KMS-11 (cell line): ENCODE measurements at regions not wholly inside any gene's neighbourhood (a gene's known extent, or its start where the extent isn't known, plus 50 kb on each side); places are given as distances from the start of the nearest gene placed in this dataset.

Experiments used
- H2AFZ ChIP-seq: fragments of 200-600 bp; sonication (generic); 2 replicates; pipeline ENCODE4 v1.6.1; 2016; ENCODE audit warnings: antibody characterized with exemption, mixed run types, low read depth
- H3K27ac ChIP-seq: fragments of 200-600 bp; sonication (generic); 2 replicates; pipeline ENCODE4 v1.6.1; 2016; ENCODE audit warnings: mild to moderate bottlenecking, mixed run types
- H3K27me3 ChIP-seq: fragments of 200-600 bp; sonication (generic); 2 replicates; pipeline ENCODE4 v1.6.1; 2017; ENCODE audit warnings: mild to moderate bottlenecking, low read depth, mixed run types, moderate library complexity; ENCODE audit not compliant: insufficient read depth
- H3K36me3 ChIP-seq: fragments of 200-600 bp; sonication (generic); 2 replicates; pipeline ENCODE4 v1.6.1; 2017; ENCODE audit warnings: mild to moderate bottlenecking, mixed run types; ENCODE audit not compliant: insufficient read depth
- H3K4me1 ChIP-seq: fragments of 200-600 bp; sonication (generic); 2 replicates; pipeline ENCODE4 v1.6.1; 2016; ENCODE audit warnings: mild to moderate bottlenecking, low read depth, mixed run types; ENCODE audit not compliant: poor library complexity, severe bottlenecking
- H3K4me2 ChIP-seq: fragments of 200-600 bp; sonication (generic); 2 replicates; pipeline ENCODE4 v1.7.0; 2016; ENCODE audit warnings: mild to moderate bottlenecking, mixed run types
- H3K4me3 ChIP-seq: fragments of 200-600 bp; sonication (generic); IDR thresholded peaks from 2 replicates; pipeline ENCODE4 v1.6.1; 2017; ENCODE audit warnings: low read depth, low read length, mixed read lengths; ENCODE audit not compliant: insufficient read depth
- H3K79me2 ChIP-seq: fragments of 200-600 bp; sonication (generic); 2 replicates; pipeline ENCODE4 v1.6.1; 2016; ENCODE audit warnings: low read depth, mixed run types; ENCODE audit not compliant: insufficient read depth
- H3K9ac ChIP-seq: fragments of 200-600 bp; sonication (generic); 2 replicates; pipeline ENCODE4 v1.6.1; 2016; ENCODE audit warnings: mild to moderate bottlenecking, mixed run types
- H4K20me1 ChIP-seq: fragments of 200-600 bp; sonication (generic); 2 replicates; pipeline ENCODE4 v1.6.1; 2016; ENCODE audit warnings: mild to moderate bottlenecking, mixed run types; ENCODE audit not compliant: insufficient read depth
- TF ChIP-seq, protein P1 (sequence below): fragments of 200-600 bp; sonication (generic); conservative IDR thresholded peaks from 2 replicates; pipeline ENCODE4 v1.6.1; 2017; ENCODE audit warnings: low read depth, mild to moderate bottlenecking, antibody characterized with exemption, low read length, moderate library complexity, mixed read lengths

DNA sequence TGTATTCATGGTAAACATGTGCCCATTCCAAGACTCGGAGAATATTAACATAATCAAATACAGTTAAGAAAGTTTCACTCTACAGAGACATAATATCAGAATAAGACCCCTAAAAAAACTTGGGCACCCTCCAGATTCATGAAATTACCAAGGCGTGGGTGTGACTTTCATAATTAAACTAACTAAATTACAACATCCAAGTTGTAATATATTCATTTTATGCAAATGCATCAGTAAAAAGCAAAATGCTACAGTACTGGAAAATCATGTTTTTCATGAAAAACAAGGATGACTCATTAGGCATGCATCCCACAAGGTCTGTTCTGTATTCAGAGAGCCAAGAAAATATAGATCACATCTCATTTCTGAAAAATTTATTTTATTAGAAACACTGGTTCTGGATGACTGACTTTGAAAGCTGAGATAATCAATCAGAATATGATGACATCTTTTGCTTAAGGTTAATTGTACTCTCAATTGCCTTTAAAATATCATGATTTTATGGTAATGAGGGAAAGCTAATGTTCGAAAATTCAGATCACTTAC is 248.8 kb upstream of the SMIM30 start:
- Histone ChIP-seq H4K20me1 (no peaks in the 10 kb centered on the region), H3K36me3 (no peaks in the 10 kb centered on the region), H3K27ac (no peak overlapping the region), H2AFZ (no peak overlapping the region), H3K79me2 (no peaks in the 10 kb centered on the region), H3K9ac (no peak overlapping the region), H3K27me3 (no peaks in the 10 kb centered on the region), H3K4me2 (no peak overlapping the region), H3K4me3 (no peak overlapping the region), H3K4me1 (no peaks in the 10 kb centered on the region)
- TF ChIP-seq, protein P1, sequence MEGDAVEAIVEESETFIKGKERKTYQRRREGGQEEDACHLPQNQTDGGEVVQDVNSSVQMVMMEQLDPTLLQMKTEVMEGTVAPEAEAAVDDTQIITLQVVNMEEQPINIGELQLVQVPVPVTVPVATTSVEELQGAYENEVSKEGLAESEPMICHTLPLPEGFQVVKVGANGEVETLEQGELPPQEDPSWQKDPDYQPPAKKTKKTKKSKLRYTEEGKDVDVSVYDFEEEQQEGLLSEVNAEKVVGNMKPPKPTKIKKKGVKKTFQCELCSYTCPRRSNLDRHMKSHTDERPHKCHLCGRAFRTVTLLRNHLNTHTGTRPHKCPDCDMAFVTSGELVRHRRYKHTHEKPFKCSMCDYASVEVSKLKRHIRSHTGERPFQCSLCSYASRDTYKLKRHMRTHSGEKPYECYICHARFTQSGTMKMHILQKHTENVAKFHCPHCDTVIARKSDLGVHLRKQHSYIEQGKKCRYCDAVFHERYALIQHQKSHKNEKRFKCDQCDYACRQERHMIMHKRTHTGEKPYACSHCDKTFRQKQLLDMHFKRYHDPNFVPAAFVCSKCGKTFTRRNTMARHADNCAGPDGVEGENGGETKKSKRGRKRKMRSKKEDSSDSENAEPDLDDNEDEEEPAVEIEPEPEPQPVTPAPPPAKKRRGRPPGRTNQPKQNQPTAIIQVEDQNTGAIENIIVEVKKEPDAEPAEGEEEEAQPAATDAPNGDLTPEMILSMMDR: no peak

- TF ChIP-seq, protein P1: no peak
- Histone ChIP-seq H3K27ac (no peak overlapping the region), H3K27me3 (no peaks in the 10 kb centered on the region), H2AFZ (no peak overlapping the region), H3K4me2 (no peak overlapping the region), H3K9ac (no peak overlapping the region), H4K20me1 (no peaks in the 10 kb centered on the region), H3K4me1 (no peaks in the 10 kb centered on the region), H3K79me2 (no peaks in the 10 kb centered on the region), H3K36me3 (no peaks in the 10 kb centered on the region), H3K4me3 (no peak overlapping the region)
These were observed 247.8 kb upstream of the SMIM30 start for GRCh38 chr7:113366122-113366521.

DNA sequence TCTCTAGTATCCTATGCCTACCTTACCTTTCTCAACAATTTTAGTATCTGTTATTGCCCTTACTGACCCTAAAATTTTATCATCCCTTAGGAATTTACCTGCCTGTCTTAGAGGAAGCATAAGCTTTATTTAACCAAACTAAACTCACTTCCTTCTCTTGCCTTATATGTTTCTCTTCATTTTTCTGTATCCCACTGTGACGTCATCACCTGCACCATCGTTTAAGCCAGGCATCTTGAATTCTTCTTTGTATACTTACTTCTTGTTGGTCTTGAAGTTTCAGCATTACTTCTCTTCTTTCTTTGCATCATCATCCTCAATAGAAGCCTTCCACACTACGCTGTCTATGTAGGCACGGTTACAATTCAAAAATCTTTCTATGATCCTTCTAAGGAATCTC is 231.0 kb upstream of the SMIM30 start:
- H4K20me1 ChIP-seq: no peaks in the 10 kb centered on the region
- TF ChIP-seq, protein P1: no peak
- H3K79me2 ChIP-seq: no peaks in the 10 kb centered on the region
- no peak overlapping the region for H2AFZ ChIP-seq
- no peak overlapping the region for H3K4me2 ChIP-seq
- no peaks in the 10 kb centered on the region for H3K36me3 ChIP-seq
- H3K27ac ChIP-seq: no peak overlapping the region
- H3K4me1 ChIP-seq: no peaks in the 10 kb centered on the region
- no peak overlapping the region for H3K9ac ChIP-seq
- H3K4me3 ChIP-seq: no peak overlapping the region
- H3K27me3 ChIP-seq: no peaks in the 10 kb centered on the region

DNA sequence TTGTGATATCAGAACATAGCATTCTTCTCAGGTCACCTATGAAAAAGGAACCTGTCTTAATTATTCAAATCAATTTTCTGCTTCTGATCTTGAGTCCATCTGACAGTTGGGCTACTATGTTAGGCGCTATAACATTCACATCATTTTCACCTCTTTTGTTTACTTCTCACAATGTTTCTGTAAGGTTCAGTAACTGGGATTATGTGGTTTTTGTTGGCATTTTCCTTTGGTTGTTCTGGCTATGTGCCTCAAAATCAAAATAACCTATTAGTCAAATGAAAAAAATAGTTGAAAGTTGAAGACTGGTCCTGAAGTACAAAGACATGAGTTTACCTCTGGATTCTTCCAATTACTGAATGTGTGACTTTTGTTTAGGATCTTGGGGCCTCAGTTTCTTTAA is 221.3 kb upstream of the SMIM30 start:
- no peaks in the 10 kb centered on the region for H3K27me3 ChIP-seq
- H3K4me1 ChIP-seq: no peaks in the 10 kb centered on the region
- no peak overlapping the region for H3K27ac ChIP-seq
- H3K4me2 ChIP-seq: no peak overlapping the region
- no peaks in the 10 kb centered on the region for H3K36me3 ChIP-seq
- H3K79me2 ChIP-seq: no peaks in the 10 kb centered on the region
- no peaks in the 10 kb centered on the region for H4K20me1 ChIP-seq
- H3K9ac ChIP-seq: no peak overlapping the region
- no peak overlapping the region for H2AFZ ChIP-seq
- no peak overlapping the region for H3K4me3 ChIP-seq
- TF ChIP-seq, protein P1: no peak
